Trophoblast cell (in vitro differentiated cells and primary cell): ENCODE measurements at regions not wholly inside any gene's neighbourhood (a gene's known extent, or its start where the extent isn't known, plus 50 kb on each side); places are given as distances from the start of the nearest gene placed in this dataset.

Experiments
- DNase-seq, 2 donors: peaks; one replicate each; pipeline ENCODE4 v3.0.0-alpha.2; 2016
- H2AFZ ChIP-seq: 2 replicates; pipeline ENCODE4 v1.6.1; 2013; ENCODE audit warnings: low read length, moderate library complexity, mild to moderate bottlenecking; ENCODE audit not compliant: insufficient read depth, poor library complexity
- H2AK5ac ChIP-seq: 2 replicates; pipeline ENCODE4 v1.6.1; 2013; ENCODE audit warnings: mild to moderate bottlenecking, low read length
- H2BK120ac ChIP-seq: 2 replicates; pipeline ENCODE4 v1.6.1; 2013; ENCODE audit warnings: low read length, mild to moderate bottlenecking, moderate library complexity; ENCODE audit not compliant: insufficient read depth, poor library complexity
- H2BK12ac ChIP-seq: 2 replicates; pipeline ENCODE4 v1.6.1; 2013; ENCODE audit warnings: mild to moderate bottlenecking, low read length, moderate library complexity
- H2BK5ac ChIP-seq: 2 replicates; pipeline ENCODE4 v1.6.1; 2013; ENCODE audit warnings: low read length, low read depth, moderate library complexity, mild to moderate bottlenecking; ENCODE audit not compliant: poor library complexity
- H3K14ac ChIP-seq: 2 replicates; pipeline ENCODE4 v1.6.1; 2013; ENCODE audit warnings: mild to moderate bottlenecking, low read length
- H3K18ac ChIP-seq: 2 replicates; pipeline ENCODE4 v1.6.1; 2013; ENCODE audit warnings: mild to moderate bottlenecking, low read length
- H3K23ac ChIP-seq: 2 replicates; pipeline ENCODE4 v1.6.1; 2013; ENCODE audit warnings: low read length
- H3K27ac ChIP-seq: 2 replicates; pipeline ENCODE4 v1.5.1; 2013; ENCODE audit warnings: low read depth, mild to moderate bottlenecking, inconsistent platforms, low read length, moderate library complexity
- H3K27me3 ChIP-seq: 2 replicates; pipeline ENCODE4 v1.6.1; 2013; ENCODE audit warnings: inconsistent platforms, mild to moderate bottlenecking, low read length, moderate library complexity; ENCODE audit not compliant: insufficient read depth
- H3K36me3 ChIP-seq, 2 experiments: 1 replicate in 1 of 2; 2 replicates in 1 of 2; pipeline ENCODE4 v1.6.1; 2013; ENCODE audit warnings: low read length in 2 of 2, mild to moderate bottlenecking in 2 of 2, moderate library complexity in 1 of 2; ENCODE audit not compliant: insufficient read depth in 2 of 2, control insufficient read depth in 1 of 2
- H3K4ac ChIP-seq: 2 replicates; pipeline ENCODE4 v1.6.1; 2013; ENCODE audit warnings: low read depth, mild to moderate bottlenecking, low read length, moderate library complexity
- H3K4me1 ChIP-seq, 2 experiments: 1 replicate in 1 of 2; 2 replicates in 1 of 2; pipeline ENCODE4 v1.6.1; 2013; ENCODE audit warnings: low read length in 2 of 2, mild to moderate bottlenecking in 2 of 2, moderate library complexity in 1 of 2; ENCODE audit not compliant: insufficient read depth in 2 of 2, control insufficient read depth in 1 of 2
- H3K4me2 ChIP-seq: 2 replicates; pipeline ENCODE4 v1.6.1; 2013; ENCODE audit warnings: inconsistent platforms, mild to moderate bottlenecking, low read length, moderate library complexity
- H3K4me3 ChIP-seq: 2 replicates; pipeline ENCODE4 v1.5.1; 2013; ENCODE audit warnings: mild to moderate bottlenecking, low read depth, low read length, inconsistent platforms
- H3K79me1 ChIP-seq: one replicate; pipeline ENCODE4 v1.6.1; 2013; ENCODE audit warnings: low read length
- H3K79me2 ChIP-seq: 2 replicates; pipeline ENCODE4 v1.6.1; 2013; ENCODE audit warnings: low read length, mild to moderate bottlenecking; ENCODE audit not compliant: control insufficient read depth, insufficient read depth, poor library complexity
- H3K9ac ChIP-seq: 2 replicates; pipeline ENCODE4 v1.6.1; 2013; ENCODE audit warnings: mild to moderate bottlenecking, low read length
- H3K9me3 ChIP-seq: 2 replicates; pipeline ENCODE4 v1.6.1; 2013; ENCODE audit warnings: low read depth, mild to moderate bottlenecking, control low read depth, inconsistent platforms, low read length; ENCODE audit not compliant: insufficient read depth
- H4K12ac ChIP-seq: 2 replicates; pipeline ENCODE4 v1.6.1; 2013; ENCODE audit warnings: low read depth, mild to moderate bottlenecking, low read length, moderate library complexity
- H4K8ac ChIP-seq: 2 replicates; pipeline ENCODE4 v1.6.1; 2013; ENCODE audit warnings: low read depth, mild to moderate bottlenecking, low read length, moderate library complexity
- H4K91ac ChIP-seq: one replicate; pipeline ENCODE4 v1.6.1; 2013; ENCODE audit warnings: low read depth, mild to moderate bottlenecking, low read length, moderate library complexity
- WGBS: extraction: QIAGEN DNeasy Blood & Tissue Kit; methylation state at CpG from one replicate; pipeline ENCODE4 v1.1.7; 2013; ENCODE audit warnings: missing lambda C conversion rate; ENCODE audit not compliant: insufficient read length, insufficient coverage; ENCODE audit errors: extremely low coverage; 5-methylcytosine and 5-hydroxymethylcytosine counted together

DNA sequence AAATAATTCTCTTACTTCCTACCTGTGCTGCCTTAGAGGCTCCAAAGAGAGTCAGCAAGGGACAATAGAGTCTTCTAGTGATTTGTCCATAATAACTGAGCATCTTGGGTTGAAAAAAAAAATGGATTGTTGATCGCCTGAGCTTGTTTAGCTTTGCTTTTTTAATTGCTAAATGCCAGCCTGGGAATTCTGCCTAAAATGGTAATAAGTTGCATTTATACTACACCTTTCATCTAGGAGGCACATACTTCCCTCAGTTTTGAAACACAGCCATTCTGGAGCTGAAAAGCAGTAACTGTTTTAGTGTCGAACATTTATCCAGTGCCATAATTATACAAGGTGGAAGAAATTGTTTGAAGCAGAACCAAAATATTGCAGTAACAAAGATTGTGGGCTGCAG lies 421.3 kb downstream of the CAAP1 start:
- WGBS = no CpG with 5 or more reads among the region's 2 CpGs
- no peaks in the 10 kb centered on the region for H3K27me3 ChIP-seq
- no peak for DNase-seq
- H3K4me1 ChIP-seq = no peaks in the 10 kb centered on the region
- no peak overlapping the region for H4K91ac ChIP-seq
- no peak overlapping the region for H3K4ac ChIP-seq
- H2AFZ ChIP-seq = no peak overlapping the region
- H3K36me3 ChIP-seq = no peaks in the 10 kb centered on the region
- H2BK12ac ChIP-seq = no peak overlapping the region
- H2AK5ac ChIP-seq = no peak overlapping the region
- H3K4me2 ChIP-seq = no peak overlapping the region
- H3K14ac ChIP-seq = no peak overlapping the region
- no peak overlapping the region for H4K12ac ChIP-seq
- H3K4me3 ChIP-seq = no peak overlapping the region
- no peaks in the 10 kb centered on the region for H3K79me1 ChIP-seq
- H3K27ac ChIP-seq = no peak overlapping the region
- no peak overlapping the region for H3K9ac ChIP-seq
- H3K23ac ChIP-seq = no peak overlapping the region
- H3K9me3 ChIP-seq = no peaks in the 10 kb centered on the region
- no peak overlapping the region for H2BK120ac ChIP-seq
- no peak overlapping the region for H4K8ac ChIP-seq
- H2BK5ac ChIP-seq = no peak overlapping the region
- no peaks in the 10 kb centered on the region for H3K79me2 ChIP-seq
- no peak overlapping the region for H3K18ac ChIP-seq

DNA sequence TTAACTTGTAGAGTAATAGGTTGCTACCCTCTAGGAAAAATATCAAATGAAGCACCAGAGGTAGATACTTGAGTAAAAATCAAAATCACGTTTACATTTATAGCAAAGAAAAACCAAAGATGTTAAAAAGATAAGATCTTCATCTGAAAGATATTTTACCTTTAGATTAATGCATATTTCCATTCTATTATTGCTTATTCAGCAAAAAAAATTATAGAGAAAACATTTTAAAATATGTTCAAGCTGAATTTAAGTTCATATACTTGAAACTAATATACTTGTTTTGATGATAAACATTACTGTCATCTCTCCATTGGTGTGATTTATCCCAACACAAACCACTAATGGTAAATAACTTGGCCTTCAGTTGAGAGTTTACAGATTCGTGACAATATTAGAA lies 422.3 kb downstream of the CAAP1 start:
- H3K4me1 ChIP-seq = no peaks in the 10 kb centered on the region
- no peak overlapping the region for H3K23ac ChIP-seq
- no CpG with 5 or more reads among the region's 2 CpGs for WGBS

DNA sequence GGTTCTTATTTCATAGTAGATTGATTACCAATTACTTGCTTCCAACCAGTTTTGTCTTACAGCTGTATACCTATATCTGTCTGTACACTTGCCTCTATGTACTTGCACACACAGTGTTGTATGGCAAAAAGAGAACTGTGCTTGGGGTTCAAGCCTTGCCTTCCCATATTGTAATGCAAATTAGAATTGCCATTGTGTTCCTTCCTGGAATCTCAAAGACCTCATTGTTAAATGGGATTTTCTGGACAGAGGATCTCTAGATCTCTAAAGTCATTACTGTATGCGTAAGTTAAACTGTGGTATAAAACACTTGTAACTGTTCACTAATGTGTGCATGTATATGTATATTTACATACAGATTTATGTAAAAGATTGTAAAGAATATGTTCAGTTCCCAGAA lies 428.8 kb downstream of the CAAP1 start:
- H3K18ac ChIP-seq = no peak overlapping the region

More for the DNA sequence above, 422.3 kb downstream of the CAAP1 start:
- Histone ChIP-seq H4K8ac (no peak overlapping the region), H4K12ac (no peak overlapping the region), H4K91ac (no peak overlapping the region), H2AK5ac (no peak overlapping the region), H2BK120ac (no peak overlapping the region), H3K4me3 (no peak overlapping the region), H3K4ac (no peak overlapping the region), H3K14ac (no peak overlapping the region), H3K36me3 (no peaks in the 10 kb centered on the region), H3K18ac (no peak overlapping the region), H3K27ac (no peak overlapping the region), H2AFZ (no peak overlapping the region), H3K9me3 (no peaks in the 10 kb centered on the region), H2BK12ac (no peak overlapping the region), H2BK5ac (no peak overlapping the region), H3K79me1 (no peaks in the 10 kb centered on the region), H3K4me2 (no peak overlapping the region), H3K9ac (no peak overlapping the region), H3K27me3 (no peaks in the 10 kb centered on the region), H3K79me2 (no peaks in the 10 kb centered on the region)
- DNase-seq = no peak

DNA sequence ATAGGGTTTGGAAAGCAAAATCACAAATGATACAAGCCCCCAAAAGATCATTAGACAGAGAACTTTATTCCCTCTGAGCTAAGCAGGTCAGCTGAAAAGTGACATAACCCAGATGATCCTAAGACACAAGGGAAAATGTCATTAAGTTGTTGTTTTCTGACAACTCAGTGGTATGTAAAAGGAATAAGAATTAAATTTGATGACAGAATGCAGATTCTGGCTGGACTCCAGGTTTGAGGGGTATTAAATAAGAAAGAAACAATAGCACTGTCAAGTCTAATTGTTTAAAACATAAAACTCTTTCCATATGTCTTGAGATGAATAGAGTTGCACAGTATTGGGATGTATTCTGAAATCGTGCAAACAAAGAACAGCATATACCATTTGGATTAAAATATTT lies 429.9 kb downstream of the CAAP1 start:
- Histone ChIP-seq H2AFZ (no peak overlapping the region), H3K4me1 (no peaks in the 10 kb centered on the region), H2BK5ac (no peak overlapping the region), H3K79me2 (no peaks in the 10 kb centered on the region), H3K23ac (no peak overlapping the region), H3K27me3 (no peaks in the 10 kb centered on the region), H2AK5ac (no peak overlapping the region), H4K8ac (no peak overlapping the region), H2BK12ac (no peak overlapping the region), H3K18ac (no peak overlapping the region), H4K91ac (no peak overlapping the region), H3K79me1 (no peaks in the 10 kb centered on the region), H2BK120ac (no peak overlapping the region), H3K4me3 (no peak overlapping the region), H3K9me3 (no peaks in the 10 kb centered on the region), H3K27ac (no peak overlapping the region), H3K14ac (no peak overlapping the region), H3K9ac (no peak overlapping the region), H3K4ac (no peak overlapping the region), H3K4me2 (no peak overlapping the region), H3K36me3 (no peaks in the 10 kb centered on the region), H4K12ac (no peak overlapping the region)
- no CpG with 5 or more reads among the region's 1 CpG for WGBS
- DNase-seq = no peak

More for the DNA sequence above, 428.8 kb downstream of the CAAP1 start:
- Histone ChIP-seq H3K36me3 (no peaks in the 10 kb centered on the region), H3K14ac (no peak overlapping the region), H4K91ac (no peak overlapping the region), H3K4me2 (no peak overlapping the region), H3K79me2 (no peaks in the 10 kb centered on the region), H3K4ac (no peak overlapping the region), H4K12ac (no peak overlapping the region), H2AK5ac (no peak overlapping the region), H3K4me1 (no peaks in the 10 kb centered on the region), H4K8ac (no peak overlapping the region), H3K27me3 (no peaks in the 10 kb centered on the region), H3K4me3 (no peak overlapping the region), H2BK5ac (no peak overlapping the region), H3K9me3 (no peaks in the 10 kb centered on the region), H3K79me1 (no peaks in the 10 kb centered on the region), H3K9ac (no peak overlapping the region), H2BK12ac (no peak overlapping the region), H3K23ac (no peak overlapping the region), H2BK120ac (no peak overlapping the region), H2AFZ (no peak overlapping the region), H3K27ac (no peak overlapping the region)
- no peak for DNase-seq
- no CpG with 5 or more reads among the region's 1 CpG for WGBS
